Coronary artery (tissue), 2 donors: ENCODE measurements at regions not wholly inside any gene's neighbourhood (a gene's known extent, or its start where the extent isn't known, plus 50 kb on each side); places are given as distances from the start of the nearest gene placed in this dataset.

ENCODE experiments used
- DNase-seq: peaks from one replicate; pipeline ENCODE4 v3.0.0-alpha.2; 2017; ENCODE audit warnings: low spot score
- H3K27ac ChIP-seq, 2 donors: fragments of 200-600 bp; sonication (generic); one replicate each; pipeline ENCODE4 v1.5.1; 2016 to 2019
- H3K4me3 ChIP-seq: fragments of 200-600 bp; sonication (generic); 2 replicates; pipeline ENCODE4 v1.5.1; 2016; ENCODE audit warnings: mild to moderate bottlenecking, moderate library complexity
- CTCF ChIP-seq: fragments of 200-600 bp; sonication (generic); IDR thresholded peaks from one replicate; pipeline ENCODE4 v1.5.1; 2019; ENCODE audit warnings: antibody characterized with exemption

GRCh38 chrX:1933964-1934363 lies 319.1 kb downstream of the ASMT start:
- Histone ChIP-seq H3K4me3 (no peak overlapping the region), H3K27ac (no peak overlapping the region)
- no peak for TF ChIP-seq CTCF
- DNase-seq, result no peak

- H3K4me3 ChIP-seq, result no peak overlapping the region
- H3K27ac ChIP-seq, result no peak overlapping the region
- DNase-seq, result no peak
- no peak for TF ChIP-seq CTCF
These were observed 320.9 kb downstream of the ASMT start for GRCh38 chrX:1935805-1936204.

- TF ChIP-seq CTCF, result no peak
- DNase-seq, result no peak
- H3K27ac ChIP-seq, result no peak overlapping the region
- H3K4me3 ChIP-seq, result no peak overlapping the region
These were observed 323.3 kb downstream of the ASMT start for GRCh38 chrX:1938190-1938589.

GRCh38 chrX:1941321-1941720 lies 326.5 kb downstream of the ASMT start:
- no peak for TF ChIP-seq CTCF
- DNase-seq, result no peak
- H3K27ac ChIP-seq, result no peak overlapping the region
- no peak overlapping the region for H3K4me3 ChIP-seq

- TF ChIP-seq CTCF, result no peak
- no peak for DNase-seq
- Histone ChIP-seq H3K4me3 (no peak overlapping the region), H3K27ac (no peak overlapping the region)
These were observed 331.0 kb downstream of the ASMT start for GRCh38 chrX:1945879-1946278.

GRCh38 chrX:1946974-1947373 lies 332.1 kb downstream of the ASMT start:
- Histone ChIP-seq H3K4me3 (no peak overlapping the region), H3K27ac (no peak overlapping the region)
- no peak for TF ChIP-seq CTCF
- DNase-seq, result no peak
